ENCODE measurements at regions not wholly inside any gene's neighbourhood (a gene's known extent, or its start where the extent isn't known, plus 50 kb on each side); places are given as distances from the start of the nearest gene placed in this dataset.

- Histone ChIP-seq H3K9ac (ENCODE audit: low read depth, low read length) (no peak overlapping the region), H3K79me2 (ENCODE audit: insufficient read depth, low read length) (no peaks in the 10 kb centered on the region), H2AFZ (ENCODE audit: low read depth, low read length) (no peak overlapping the region), H3K27me3 (ENCODE audit: insufficient read depth, low read length, poor library complexity) (peaks cover 4% of the 10 kb centered on the region), H4K20me1 (ENCODE audit: insufficient read depth, low read length) (no peaks in the 10 kb centered on the region), H3K4me2 (ENCODE audit: insufficient read depth, low read length) (no peak overlapping the region), H3K27ac (ENCODE audit: low read length) (no peak overlapping the region), H3K4me3 (ENCODE audit: low read depth in 1 of 2, low read length in 2 of 2) (no peak overlapping the region), H3K4me1 (ENCODE audit: insufficient read depth, low read length) (no peaks in the 10 kb centered on the region), H3K36me3 (ENCODE audit: insufficient read depth, low read length) (no peaks in the 10 kb centered on the region), H3K9me3 (ENCODE audit: insufficient read depth, low read length, severe bottlenecking) (no peaks in the 10 kb centered on the region)
- TF ChIP-seq EZH2 (IDR thresholded peaks at IDR 0.05; ENCODE audit: borderline replicate concordance, low read depth, low read length, severe bottlenecking) = no peak
- TF ChIP-seq CTCF (IDR thresholded peaks at IDR 0.05; ENCODE audit: borderline replicate concordance, extremely low read depth, low read length, poor library complexity, severe bottlenecking) = no peak
- ATAC-seq (ENCODE audit: insufficient read depth, low read depth) (no peak), DNase-seq (no peak)
Observed at GRCh38 chr2:106978647-106979046, 92.7 kb upstream of the ST6GAL2 start.

DNA sequence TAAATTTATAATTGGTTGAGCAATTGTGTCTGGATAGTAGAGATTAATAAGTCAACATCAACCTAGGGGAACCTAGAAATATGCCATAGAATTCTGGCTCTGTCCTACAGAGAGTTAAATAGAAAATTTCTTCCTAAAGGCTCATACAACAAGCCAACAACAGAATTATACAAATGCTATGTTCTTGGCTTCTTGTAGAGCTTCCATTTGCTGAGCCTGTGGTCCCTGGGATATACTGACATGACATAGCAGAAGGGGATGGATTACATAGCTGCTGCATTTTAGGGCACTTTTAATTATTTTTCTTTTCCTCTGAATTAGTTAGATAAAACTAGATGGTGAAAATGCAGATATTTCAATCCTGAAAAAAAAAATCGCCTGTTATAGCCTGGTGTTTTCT, 95.5 kb upstream of the ST6GAL2 start:
- H3K4me1 ChIP-seq (ENCODE audit: insufficient read depth, low read length) = no peaks in the 10 kb centered on the region
- H2AFZ ChIP-seq (ENCODE audit: low read depth, low read length) = no peak overlapping the region
- H3K79me2 ChIP-seq (ENCODE audit: insufficient read depth, low read length) = no peaks in the 10 kb centered on the region
- H3K4me3 ChIP-seq (ENCODE audit: low read depth in 1 of 2, low read length in 2 of 2) = no peak overlapping the region
- no peaks in the 10 kb centered on the region for H3K36me3 ChIP-seq (ENCODE audit: insufficient read depth, low read length)
- no peaks in the 10 kb centered on the region for H3K27me3 ChIP-seq (ENCODE audit: insufficient read depth, low read length, poor library complexity)
- no peak overlapping the region for H3K9ac ChIP-seq (ENCODE audit: low read depth, low read length)
- no peaks in the 10 kb centered on the region for H3K9me3 ChIP-seq (ENCODE audit: insufficient read depth, low read length, severe bottlenecking)
- no peak for DNase-seq
- no peak overlapping the region for H3K27ac ChIP-seq (ENCODE audit: low read length)
- no peaks in the 10 kb centered on the region for H4K20me1 ChIP-seq (ENCODE audit: insufficient read depth, low read length)
- H3K4me2 ChIP-seq (ENCODE audit: insufficient read depth, low read length) = no peak overlapping the region
- TF ChIP-seq EZH2 (IDR thresholded peaks at IDR 0.05; ENCODE audit: borderline replicate concordance, low read depth, low read length, severe bottlenecking) (no peak), CTCF (IDR thresholded peaks at IDR 0.05; ENCODE audit: borderline replicate concordance, extremely low read depth, low read length, poor library complexity, severe bottlenecking) (no peak)
- no peak for ATAC-seq (ENCODE audit: insufficient read depth, low read depth)

- H3K27ac ChIP-seq (ENCODE audit: low read length) = no peak overlapping the region
- no peaks in the 10 kb centered on the region for H4K20me1 ChIP-seq (ENCODE audit: insufficient read depth, low read length)
- no peaks in the 10 kb centered on the region for H3K27me3 ChIP-seq (ENCODE audit: insufficient read depth, low read length, poor library complexity)
- H3K9ac ChIP-seq (ENCODE audit: low read depth, low read length) = no peak overlapping the region
- H3K9me3 ChIP-seq (ENCODE audit: insufficient read depth, low read length, severe bottlenecking) = no peaks in the 10 kb centered on the region
- ATAC-seq (ENCODE audit: insufficient read depth, low read depth) (no peak), DNase-seq (no peak)
- no peaks in the 10 kb centered on the region for H3K4me1 ChIP-seq (ENCODE audit: insufficient read depth, low read length)
- H3K79me2 ChIP-seq (ENCODE audit: insufficient read depth, low read length) = no peaks in the 10 kb centered on the region
- H3K4me2 ChIP-seq (ENCODE audit: insufficient read depth, low read length) = no peak overlapping the region
- TF ChIP-seq CTCF (IDR thresholded peaks at IDR 0.05; ENCODE audit: borderline replicate concordance, extremely low read depth, low read length, poor library complexity, severe bottlenecking) = no peak
- TF ChIP-seq EZH2 (IDR thresholded peaks at IDR 0.05; ENCODE audit: borderline replicate concordance, low read depth, low read length, severe bottlenecking) = no peak
- H2AFZ ChIP-seq (ENCODE audit: low read depth, low read length) = no peak overlapping the region
- H3K36me3 ChIP-seq (ENCODE audit: insufficient read depth, low read length) = no peaks in the 10 kb centered on the region
- H3K4me3 ChIP-seq (ENCODE audit: low read depth in 1 of 2, low read length in 2 of 2) = no peak overlapping the region
Observed at GRCh38 chr2:106982350-106982749, 96.4 kb upstream of the ST6GAL2 start.

GRCh38 chr2:106983305-106983704, 97.3 kb upstream of the ST6GAL2 start:
- no peak for DNase-seq
- Histone ChIP-seq H3K4me1 (ENCODE audit: insufficient read depth, low read length) (no peaks in the 10 kb centered on the region), H3K36me3 (ENCODE audit: insufficient read depth, low read length) (no peaks in the 10 kb centered on the region), H3K4me2 (ENCODE audit: insufficient read depth, low read length) (no peak overlapping the region), H3K79me2 (ENCODE audit: insufficient read depth, low read length) (no peaks in the 10 kb centered on the region), H3K27ac (ENCODE audit: low read length) (no peak overlapping the region), H3K9ac (ENCODE audit: low read depth, low read length) (no peak overlapping the region), H3K4me3 (ENCODE audit: low read depth in 1 of 2, low read length in 2 of 2) (no peak overlapping the region), H4K20me1 (ENCODE audit: insufficient read depth, low read length) (no peaks in the 10 kb centered on the region), H3K9me3 (ENCODE audit: insufficient read depth, low read length, severe bottlenecking) (no peaks in the 10 kb centered on the region), H3K27me3 (ENCODE audit: insufficient read depth, low read length, poor library complexity) (no peaks in the 10 kb centered on the region), H2AFZ (ENCODE audit: low read depth, low read length) (no peak overlapping the region)
- no peak for ATAC-seq (ENCODE audit: insufficient read depth, low read depth)
- TF ChIP-seq EZH2 (IDR thresholded peaks at IDR 0.05; ENCODE audit: borderline replicate concordance, low read depth, low read length, severe bottlenecking) (no peak), CTCF (IDR thresholded peaks at IDR 0.05; ENCODE audit: borderline replicate concordance, extremely low read depth, low read length, poor library complexity, severe bottlenecking) (no peak)
